Vagina (tissue), 2 donors: ENCODE measurements at regions not wholly inside any gene's neighbourhood (a gene's known extent, or its start where the extent isn't known, plus 50 kb on each side); places are given as distances from the start of the nearest gene placed in this dataset.

Source experiments
- DNase-seq, 2 donors: peaks; one replicate each; pipeline ENCODE4 v3.0.0-alpha.2; 2017; ENCODE audit errors: extremely low spot score in 2 of 2
- H3K27ac ChIP-seq: fragments of 200-600 bp; sonication (generic); one replicate; pipeline ENCODE4 v1.5.1; 2019
- H3K27me3 ChIP-seq: fragments of 200-600 bp; sonication (generic); one replicate; pipeline ENCODE4 v1.5.1; 2019
- H3K36me3 ChIP-seq, 2 donors: fragments of 200-600 bp; sonication (generic); one replicate each; pipeline ENCODE4 v1.5.1; 2017 to 2019
- H3K4me1 ChIP-seq: fragments of 200-600 bp; sonication (generic); one replicate; pipeline ENCODE4 v1.5.1; 2019
- H3K4me3 ChIP-seq, 2 donors: fragments of 200-600 bp; sonication (generic); 1 replicate in 1 of 2; 2 replicates in 1 of 2; pipeline ENCODE4 v1.5.1; 2016 to 2019
- H3K9me3 ChIP-seq: fragments of 200-600 bp; sonication (generic); one replicate; pipeline ENCODE4 v1.5.1; 2019
- POLR2A ChIP-seq, 2 donors: fragments of 450-650 bp; IDR thresholded peaks; one replicate each; pipeline ENCODE4 v1.6.1; 2017; ENCODE audit warnings: antibody characterized with exemption in 2 of 2, mild to moderate bottlenecking in 2 of 2, moderate library complexity in 2 of 2
- POLR2AphosphoS5 ChIP-seq, 2 donors: sonication (generic); formaldehyde crosslinking; IDR thresholded peaks; one replicate each; pipeline ENCODE4 v1.9.0; 2017; ENCODE audit warnings: antibody characterized with exemption in 2 of 2, mild to moderate bottlenecking in 2 of 2, low read depth in 1 of 2; ENCODE audit not compliant: insufficient read depth in 1 of 2
- intact Hi-C: fragments of 100-400 bp; cut with DNase I; formaldehyde crosslinking; loops from one replicate; pipeline ENCODE4 v1.15.1; 2023
- TF ChIP-seq, protein P1 (sequence below), 3 experiments: fragments of 450-650 bp in 2 of 3; fragments of 200-600 bp in 1 of 3; sonication (generic) in 1 of 3; IDR thresholded peaks; one replicate each; pipeline ENCODE4 v1.5.1; 2017 to 2019; ENCODE audit warnings: antibody characterized with exemption in 3 of 3, mild to moderate bottlenecking in 2 of 3, moderate library complexity in 2 of 3

DNA sequence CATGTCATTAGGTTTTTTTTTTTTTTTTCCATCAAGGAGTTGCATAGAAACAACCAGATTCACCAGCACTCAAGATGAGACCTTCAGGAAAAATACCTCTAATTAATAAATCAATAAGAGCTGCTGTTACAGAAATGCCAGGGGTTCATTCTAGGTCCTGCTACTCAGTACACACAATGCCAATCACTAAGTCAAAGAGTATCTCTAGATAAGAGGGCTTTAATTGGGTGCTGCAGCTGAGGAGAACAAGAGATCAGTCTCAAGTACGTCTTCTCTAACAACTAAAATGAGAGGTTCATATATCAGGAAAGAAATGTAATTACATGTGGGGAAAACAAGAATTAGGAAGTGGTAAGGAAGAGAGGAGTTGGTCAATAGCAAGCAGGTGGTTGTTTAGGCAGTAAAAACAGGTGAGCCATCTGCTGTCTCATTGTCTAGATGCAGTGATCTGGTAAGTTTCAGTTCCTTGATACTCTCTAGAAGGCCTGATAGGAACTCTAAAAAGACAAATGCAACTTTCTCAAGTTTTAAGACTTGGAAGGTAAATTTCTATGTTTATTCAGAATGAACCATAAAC is 272.9 kb upstream of the ZWINT start:
- DNase-seq, result no peak
- H3K27me3 ChIP-seq, result no peaks in the 10 kb centered on the region
- H3K27ac ChIP-seq, result no peak overlapping the region
- intact Hi-C loops, result no loop called here
- H3K4me3 ChIP-seq, result no peak overlapping the region
- H3K9me3 ChIP-seq, result no peaks in the 10 kb centered on the region
- H3K4me1 ChIP-seq, result no peaks in the 10 kb centered on the region
- TF ChIP-seq, protein P1, sequence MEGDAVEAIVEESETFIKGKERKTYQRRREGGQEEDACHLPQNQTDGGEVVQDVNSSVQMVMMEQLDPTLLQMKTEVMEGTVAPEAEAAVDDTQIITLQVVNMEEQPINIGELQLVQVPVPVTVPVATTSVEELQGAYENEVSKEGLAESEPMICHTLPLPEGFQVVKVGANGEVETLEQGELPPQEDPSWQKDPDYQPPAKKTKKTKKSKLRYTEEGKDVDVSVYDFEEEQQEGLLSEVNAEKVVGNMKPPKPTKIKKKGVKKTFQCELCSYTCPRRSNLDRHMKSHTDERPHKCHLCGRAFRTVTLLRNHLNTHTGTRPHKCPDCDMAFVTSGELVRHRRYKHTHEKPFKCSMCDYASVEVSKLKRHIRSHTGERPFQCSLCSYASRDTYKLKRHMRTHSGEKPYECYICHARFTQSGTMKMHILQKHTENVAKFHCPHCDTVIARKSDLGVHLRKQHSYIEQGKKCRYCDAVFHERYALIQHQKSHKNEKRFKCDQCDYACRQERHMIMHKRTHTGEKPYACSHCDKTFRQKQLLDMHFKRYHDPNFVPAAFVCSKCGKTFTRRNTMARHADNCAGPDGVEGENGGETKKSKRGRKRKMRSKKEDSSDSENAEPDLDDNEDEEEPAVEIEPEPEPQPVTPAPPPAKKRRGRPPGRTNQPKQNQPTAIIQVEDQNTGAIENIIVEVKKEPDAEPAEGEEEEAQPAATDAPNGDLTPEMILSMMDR (IDR thresholded peaks at IDR 0.05), result no peak
- TF ChIP-seq POLR2AphosphoS5 (IDR thresholded peaks at IDR 0.05; ENCODE audit: insufficient read depth in 1 of 2, low read depth in 1 of 2), result no peak
- H3K36me3 ChIP-seq, result no peaks in the 10 kb centered on the region

DNA sequence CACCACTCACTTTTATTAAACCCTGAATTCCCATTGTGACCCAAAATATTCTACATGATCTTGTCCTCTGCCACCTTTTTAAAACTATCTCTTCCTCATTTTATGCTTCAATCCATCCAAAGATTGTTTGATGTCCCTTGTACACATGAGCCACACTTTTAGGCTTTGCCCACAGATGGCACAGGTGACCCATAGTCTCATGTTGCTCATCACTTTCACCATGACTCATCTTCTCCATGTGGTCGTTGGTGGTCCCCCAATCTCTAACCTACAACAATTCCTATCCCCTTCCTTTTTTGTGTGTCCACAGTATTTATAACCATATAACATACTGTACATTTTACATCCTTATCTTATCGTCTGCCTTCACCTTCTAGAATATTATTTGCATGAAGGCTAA is 271.5 kb upstream of the ZWINT start:
- Histone ChIP-seq H3K27ac (no peak overlapping the region), H3K9me3 (no peaks in the 10 kb centered on the region), H3K4me3 (no peak overlapping the region), H3K27me3 (no peaks in the 10 kb centered on the region), H3K4me1 (no peaks in the 10 kb centered on the region), H3K36me3 (no peaks in the 10 kb centered on the region)
- intact Hi-C loops, result no loop called here
- TF ChIP-seq, protein P1 (IDR thresholded peaks at IDR 0.05), result no peak
- TF ChIP-seq POLR2A (IDR thresholded peaks at IDR 0.05), result no peak
- TF ChIP-seq POLR2AphosphoS5 (IDR thresholded peaks at IDR 0.05; ENCODE audit: insufficient read depth in 1 of 2, low read depth in 1 of 2), result no peak
- DNase-seq, result no peak

DNA sequence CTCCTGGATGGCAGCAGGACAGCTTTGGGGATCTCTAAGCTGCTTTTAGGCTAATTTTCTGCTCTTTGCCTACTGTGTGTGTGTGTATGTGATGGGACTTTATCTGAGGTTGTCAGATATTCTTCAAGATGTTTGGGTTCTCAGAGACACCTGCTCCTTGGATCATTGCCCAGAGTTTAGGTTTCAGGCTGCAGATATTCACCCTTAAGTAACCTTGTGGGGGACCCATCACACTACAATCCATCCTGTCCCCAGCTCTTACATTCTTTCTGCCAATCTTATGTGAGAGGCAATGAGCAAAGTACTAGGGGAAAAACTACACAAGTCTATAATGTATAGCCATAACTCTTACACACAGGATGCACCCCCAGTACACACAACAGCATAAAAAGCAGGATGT is 263.0 kb upstream of the ZWINT start:
- Histone ChIP-seq H3K27me3 (no peaks in the 10 kb centered on the region), H3K36me3 (no peaks in the 10 kb centered on the region), H3K27ac (no peak overlapping the region), H3K9me3 (no peaks in the 10 kb centered on the region), H3K4me1 (no peaks in the 10 kb centered on the region), H3K4me3 (no peak overlapping the region)
- intact Hi-C loops, result no loop called here
- TF ChIP-seq POLR2AphosphoS5 (IDR thresholded peaks at IDR 0.05; ENCODE audit: insufficient read depth in 1 of 2, low read depth in 1 of 2) (no peak), POLR2A (IDR thresholded peaks at IDR 0.05) (no peak)
- TF ChIP-seq, protein P1 (IDR thresholded peaks at IDR 0.05), result no peak
- DNase-seq, result no peak

DNA sequence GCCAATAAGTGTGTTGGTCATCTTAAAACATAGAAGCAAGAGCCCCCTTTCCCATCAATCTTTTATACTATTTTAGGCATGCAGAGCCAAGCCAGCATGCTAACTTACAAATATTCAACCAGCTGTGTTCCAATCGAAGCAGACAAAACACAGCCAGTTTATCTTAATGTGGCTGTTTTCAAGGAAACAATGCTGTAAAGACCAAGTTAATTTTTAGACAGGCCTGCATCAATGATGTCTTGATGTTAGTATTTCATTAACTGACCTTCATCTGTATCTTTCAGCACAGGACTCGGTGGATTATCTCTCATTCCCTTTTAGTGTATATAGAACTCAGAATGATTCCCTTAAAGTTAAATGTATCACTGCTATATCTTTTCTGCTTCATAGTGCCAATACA is 262.0 kb upstream of the ZWINT start:
- Histone ChIP-seq H3K4me1 (no peaks in the 10 kb centered on the region), H3K4me3 (no peak overlapping the region), H3K9me3 (no peaks in the 10 kb centered on the region), H3K36me3 (no peaks in the 10 kb centered on the region), H3K27me3 (no peaks in the 10 kb centered on the region), H3K27ac (no peak overlapping the region)
- DNase-seq, result no peak
- TF ChIP-seq, protein P1 (IDR thresholded peaks at IDR 0.05), result no peak
- TF ChIP-seq POLR2A (IDR thresholded peaks at IDR 0.05) (no peak), POLR2AphosphoS5 (IDR thresholded peaks at IDR 0.05; ENCODE audit: insufficient read depth in 1 of 2, low read depth in 1 of 2) (no peak)
- intact Hi-C loops, result no loop called here

DNA sequence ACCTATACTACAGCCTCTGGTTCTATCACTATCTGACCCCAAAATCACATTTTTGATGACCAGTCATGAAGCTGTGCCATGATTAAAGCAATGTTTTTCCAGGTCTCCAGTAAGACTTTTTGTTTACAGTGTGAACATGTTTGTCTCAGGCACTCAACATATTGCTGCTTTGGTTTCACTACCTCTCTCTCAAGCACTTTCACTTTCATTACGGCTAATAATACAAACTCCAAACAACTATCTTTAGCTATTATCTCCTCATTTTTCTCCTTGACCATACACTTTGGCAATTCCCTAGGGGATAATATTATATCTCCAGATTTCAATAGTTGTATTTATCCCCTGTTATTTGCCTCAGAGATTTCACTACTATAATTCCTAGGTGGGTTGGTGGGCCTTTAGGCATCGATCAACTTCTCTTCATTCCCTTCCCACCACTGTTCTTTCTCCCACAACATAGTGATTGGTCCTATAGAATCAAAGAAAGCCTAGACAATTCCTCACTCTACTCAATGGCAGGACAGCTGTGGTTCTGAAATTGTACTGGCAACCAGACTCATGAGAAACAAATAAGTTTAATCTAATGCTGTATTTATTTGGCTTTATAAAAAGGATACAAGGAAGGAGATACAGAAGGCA is 261.4 kb upstream of the ZWINT start:
- intact Hi-C loops, result no loop called here
- DNase-seq, result no peak
- Histone ChIP-seq H3K36me3 (no peaks in the 10 kb centered on the region), H3K27me3 (no peaks in the 10 kb centered on the region), H3K4me1 (no peaks in the 10 kb centered on the region), H3K27ac (no peak overlapping the region), H3K4me3 (no peak overlapping the region), H3K9me3 (no peaks in the 10 kb centered on the region)
- TF ChIP-seq, protein P1 (IDR thresholded peaks at IDR 0.05), result no peak
- TF ChIP-seq POLR2AphosphoS5 (IDR thresholded peaks at IDR 0.05; ENCODE audit: insufficient read depth in 1 of 2, low read depth in 1 of 2) (no peak), POLR2A (IDR thresholded peaks at IDR 0.05) (no peak)
